ENCODE measurements at regions not wholly inside any gene's neighbourhood (a gene's known extent, or its start where the extent isn't known, plus 50 kb on each side); places are given as distances from the start of the nearest gene placed in this dataset.

GRCh38 chr2:118255771-118256372 lies 167.6 kb downstream of the INSIG2 start:
- no peak for TF ChIP-seq CTCF (IDR thresholded peaks at IDR 0.05)
- no peak for TF ChIP-seq EP300 (IDR thresholded peaks at IDR 0.05)

Measured in esophagus muscularis mucosa (tissue), 3 donors.